NOMO-1 treated with DMSO at 0.1 percent for 48 hours (cell line): ENCODE measurements at regions not wholly inside any gene's neighbourhood (a gene's known extent, or its start where the extent isn't known, plus 50 kb on each side); places are given as distances from the start of the nearest gene placed in this dataset.

Experiments used
- DNase-seq: peaks from one replicate; lab custom pipeline; 2025; ENCODE audit not compliant: unreplicated experiment; lab: John Stamatoyannopoulos, UW

GRCh38 chr7:12120632-12121031 is 90.5 kb upstream of the TMEM106B start:
- no peak for DNase-seq

GRCh38 chr7:12123172-12123571 is 87.9 kb upstream of the TMEM106B start:
- no peak for DNase-seq

GRCh38 chr7:12124028-12124427 is 87.1 kb upstream of the TMEM106B start:
- no peak for DNase-seq

GRCh38 chr7:12127455-12127854 is 83.6 kb upstream of the TMEM106B start:
- DNase-seq, result no peak

- no peak for DNase-seq
These were observed 80.5 kb upstream of the TMEM106B start for GRCh38 chr7:12130609-12131008.

GRCh38 chr7:12131122-12131521 is 80.0 kb upstream of the TMEM106B start:
- DNase-seq, result no peak

- no peak for DNase-seq
These were observed 77.2 kb upstream of the TMEM106B start for GRCh38 chr7:12133865-12134264.

- DNase-seq, result no peak
These were observed 74.6 kb upstream of the TMEM106B start for GRCh38 chr7:12136523-12136922.

GRCh38 chr7:12137283-12137682 is 73.8 kb upstream of the TMEM106B start:
- DNase-seq, result no peak

GRCh38 chr7:12138421-12138820 is 72.7 kb upstream of the TMEM106B start:
- DNase-seq, result no peak

- DNase-seq, result no peak
These were observed 71.7 kb upstream of the TMEM106B start for GRCh38 chr7:12139416-12139815.

- no peak for DNase-seq
These were observed 64.3 kb upstream of the TMEM106B start for GRCh38 chr7:12146813-12147212.

- DNase-seq, result no peak
These were observed 58.7 kb upstream of the TMEM106B start for GRCh38 chr7:12152196-12152918.

GRCh38 chr7:12154119-12154518 is 57.0 kb upstream of the TMEM106B start:
- no peak for DNase-seq

- no peak for DNase-seq
These were observed 53.6 kb upstream of the TMEM106B start for GRCh38 chr7:12157517-12157916.

GRCh38 chr7:12158334-12159060 is 52.6 kb upstream of the TMEM106B start:
- no peak for DNase-seq

- no peak for DNase-seq
These were observed 49.9 kb upstream of the TMEM106B start for GRCh38 chr7:12161146-12161545.
